ENCODE measurements at regions not wholly inside any gene's neighbourhood (a gene's known extent, or its start where the extent isn't known, plus 50 kb on each side); places are given as distances from the start of the nearest gene placed in this dataset.

DNA sequence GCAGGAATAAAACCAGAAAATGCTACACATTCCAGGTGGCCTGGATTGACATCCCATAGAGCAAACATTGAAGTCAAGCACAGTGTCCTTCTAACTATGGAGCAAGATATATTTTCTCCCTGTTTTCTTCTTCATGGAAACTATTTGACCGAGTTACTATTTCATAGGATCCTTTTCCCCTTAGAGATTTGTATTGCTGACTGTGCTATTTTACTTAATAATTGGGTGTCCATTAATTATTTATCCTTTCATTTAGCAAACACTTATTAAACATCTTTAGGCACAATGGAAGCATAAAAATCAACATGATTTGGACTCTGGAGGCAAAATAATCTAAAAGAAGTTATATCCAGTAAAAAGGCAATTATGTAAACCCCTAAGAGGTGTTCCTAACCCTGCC, 782.8 kb upstream of the ACVR2A start:
- no peak for DNase-seq (ENCODE audit: low spot score)

GRCh38 chr2:147061269-147061668, 783.6 kb upstream of the ACVR2A start:
- DNase-seq (ENCODE audit: low spot score): no peak

GRCh38 chr2:147057892-147058490, 786.8 kb upstream of the ACVR2A start:
- no peak for DNase-seq (ENCODE audit: low spot score)

DNA sequence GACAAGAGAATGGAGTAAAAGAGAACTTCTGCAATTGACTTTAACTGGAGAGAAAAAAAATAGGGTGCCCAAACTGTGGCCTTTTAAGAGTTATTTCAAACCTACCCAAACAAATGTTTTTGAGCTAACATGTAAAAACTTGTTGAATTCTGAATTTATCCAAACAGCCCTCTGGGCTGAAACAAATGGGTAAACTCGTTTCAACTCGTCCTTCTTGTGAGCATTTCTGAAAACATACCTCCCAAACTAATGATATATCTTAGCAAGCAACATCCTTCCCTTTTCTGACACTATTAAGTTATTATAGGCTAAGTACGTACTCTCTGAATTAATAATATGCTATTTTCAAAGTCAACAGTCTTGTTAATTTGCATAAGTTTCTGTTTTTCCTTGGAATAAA, 793.0 kb upstream of the ACVR2A start:
- no peak for DNase-seq (ENCODE audit: low spot score)

GRCh38 chr2:147051248-147051647, 793.6 kb upstream of the ACVR2A start:
- DNase-seq (ENCODE audit: low spot score): no peak

GRCh38 chr2:147049957-147050356, 794.9 kb upstream of the ACVR2A start:
- no peak for DNase-seq (ENCODE audit: low spot score)

DNA sequence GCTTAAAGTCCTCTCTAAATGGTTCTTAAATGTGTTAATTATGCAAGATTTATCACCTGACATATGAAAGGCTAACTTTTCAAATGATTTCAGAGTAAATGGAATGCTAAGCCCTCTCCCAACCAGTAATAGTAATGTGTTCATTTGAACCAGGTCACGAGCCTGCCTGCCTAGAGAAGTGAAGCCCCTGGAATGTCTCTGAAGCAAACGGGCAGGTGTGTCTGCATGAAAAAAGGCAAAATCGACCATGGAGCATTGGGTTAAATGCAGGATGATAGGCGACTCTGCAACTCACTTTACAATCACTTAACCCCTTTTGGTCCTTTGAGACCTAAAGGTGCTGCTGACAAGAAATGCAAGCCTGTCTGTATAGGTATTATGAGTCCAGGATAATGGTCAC, 798.4 kb upstream of the ACVR2A start:
- DNase-seq (ENCODE audit: low spot score): no peak

DNA sequence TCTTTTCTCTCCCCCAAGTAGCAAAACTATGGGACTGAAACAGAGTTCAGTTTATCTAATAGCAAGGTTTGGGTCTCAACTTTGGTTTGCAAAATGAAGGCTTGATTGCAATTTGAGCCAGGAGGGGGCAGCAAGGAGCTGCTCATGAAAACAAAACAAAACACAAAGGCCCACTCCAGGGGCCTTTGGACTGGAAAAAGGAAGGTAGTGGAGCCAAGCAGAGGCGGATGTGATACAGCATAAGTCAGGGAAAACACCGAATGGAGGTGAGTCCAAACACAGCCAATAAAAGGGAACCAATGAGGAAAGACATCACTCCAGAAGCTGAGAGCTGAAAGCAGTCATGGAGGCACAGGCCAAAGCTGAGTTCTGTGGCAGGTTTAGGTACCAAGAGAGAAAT, 799.7 kb upstream of the ACVR2A start:
- DNase-seq (ENCODE audit: low spot score): peak; percentile 30

- DNase-seq (ENCODE audit: low spot score): no peak
These were observed 803.7 kb upstream of the ACVR2A start for GRCh38 chr2:147041121-147041494.

DNA sequence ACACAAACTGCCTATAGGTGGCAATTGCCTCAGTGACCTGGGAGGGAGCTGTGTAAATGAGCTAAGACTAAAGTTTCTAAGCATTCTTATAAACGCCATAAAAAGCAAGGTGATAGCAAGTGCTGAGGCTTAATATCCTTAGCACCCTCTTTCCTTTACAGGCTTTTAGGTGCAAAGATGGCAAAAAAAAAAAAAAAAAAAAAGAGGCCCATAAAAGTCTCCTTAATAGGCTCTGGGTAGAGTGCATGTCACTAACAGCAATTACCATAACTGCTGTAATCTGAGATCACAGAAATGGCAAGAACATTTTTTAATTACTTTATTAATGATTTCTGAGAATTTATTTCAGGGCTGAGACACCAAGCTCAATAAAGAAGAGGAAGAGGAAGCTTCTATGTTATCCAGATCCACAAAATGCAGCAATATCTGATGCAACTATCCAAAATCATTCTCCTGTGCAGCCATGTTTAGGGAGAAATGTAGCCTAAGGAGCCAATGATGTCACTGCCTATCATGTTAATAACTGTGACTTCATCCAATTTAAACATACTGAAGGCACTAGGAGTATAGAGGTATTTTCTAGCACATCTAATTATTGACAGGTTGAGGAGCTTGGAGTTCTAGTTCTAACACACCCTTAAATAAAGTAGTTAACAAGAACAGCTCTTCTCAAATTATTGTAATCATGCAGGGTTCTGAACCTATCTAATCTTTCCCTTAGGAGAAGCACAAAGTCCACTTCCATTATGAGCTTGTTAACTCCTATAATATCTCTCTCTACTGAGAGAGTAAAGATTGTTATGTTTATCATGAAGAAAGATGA, 804.3 kb upstream of the ACVR2A start:
- DNase-seq (ENCODE audit: low spot score): no peak

DNA sequence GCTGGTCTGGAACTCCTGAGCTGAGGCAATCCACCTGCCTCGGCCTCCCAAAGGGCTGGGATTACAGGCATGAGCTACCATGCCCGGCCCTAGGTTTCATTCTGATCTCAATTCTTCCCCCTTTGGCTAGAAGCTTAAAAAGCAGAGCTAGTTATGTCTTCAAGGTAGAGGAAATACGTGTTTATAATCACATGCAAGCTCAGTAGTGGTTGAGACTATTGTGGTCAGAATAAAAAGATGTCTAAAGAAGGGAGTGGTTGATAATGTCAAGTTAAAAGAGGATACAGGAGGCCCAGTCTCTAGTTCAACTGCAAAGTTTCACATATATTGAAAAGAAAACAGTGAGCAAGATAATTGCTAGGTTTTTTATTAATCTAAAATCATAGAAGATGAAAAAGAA, 807.8 kb upstream of the ACVR2A start:
- DNase-seq (ENCODE audit: low spot score): no peak

DNA sequence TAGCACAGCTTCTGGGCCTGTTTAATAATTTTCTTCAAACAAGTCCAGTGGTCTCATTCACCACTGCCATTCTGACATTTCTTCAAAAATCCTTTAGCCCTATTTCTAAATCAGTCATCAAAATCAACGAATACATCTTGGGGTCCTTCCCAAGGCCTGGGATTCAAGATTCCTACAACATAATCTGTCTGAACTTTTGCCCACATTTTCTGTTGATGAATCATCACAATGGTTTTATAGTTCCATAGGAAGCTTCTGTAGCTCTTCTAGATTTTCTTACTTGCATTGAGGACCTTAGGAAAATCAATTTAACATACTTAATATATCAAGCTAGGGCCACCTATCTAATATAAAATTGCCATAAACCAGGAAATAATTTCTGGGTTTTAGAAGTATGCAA, 811.8 kb upstream of the ACVR2A start:
- DNase-seq (ENCODE audit: low spot score): no peak

GRCh38 chr2:147031897-147032296, 812.9 kb upstream of the ACVR2A start:
- DNase-seq (ENCODE audit: low spot score): no peak

DNA sequence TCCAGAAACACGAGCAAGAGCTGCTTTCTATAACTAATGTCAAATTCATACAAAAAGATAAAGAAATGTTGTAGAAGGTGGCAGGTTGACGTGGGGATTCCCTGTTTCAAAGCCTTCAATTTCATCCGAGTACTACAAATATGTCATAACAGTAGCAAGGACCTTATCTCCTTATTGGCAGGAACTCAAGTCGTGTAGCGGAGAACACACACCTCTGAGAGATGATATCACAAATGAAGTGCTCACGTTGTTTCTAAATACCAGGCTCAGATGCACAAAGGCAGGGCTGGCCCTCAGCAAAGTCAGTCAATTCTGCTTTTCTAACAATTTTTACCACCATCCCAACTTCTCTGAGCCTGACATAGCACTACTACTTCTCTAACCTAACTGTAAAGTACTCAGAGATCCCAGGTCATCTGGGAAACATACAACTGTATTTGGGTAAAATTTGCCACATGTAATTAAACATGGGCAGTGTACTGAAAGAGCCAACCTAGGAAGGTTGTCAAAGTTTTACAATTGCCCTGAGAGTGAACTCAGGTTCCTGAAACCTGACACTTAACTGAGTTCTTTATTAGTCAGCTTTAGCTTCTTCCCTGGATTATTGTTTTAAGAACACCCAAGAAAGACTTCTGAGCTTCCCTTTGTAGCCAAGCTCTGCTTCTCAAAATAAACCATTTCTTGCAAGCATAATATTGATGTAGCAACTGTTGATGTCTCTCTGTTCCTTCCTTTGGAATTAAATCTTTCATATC, 813.7 kb upstream of the ACVR2A start:
- no peak for DNase-seq (ENCODE audit: low spot score)

DNA sequence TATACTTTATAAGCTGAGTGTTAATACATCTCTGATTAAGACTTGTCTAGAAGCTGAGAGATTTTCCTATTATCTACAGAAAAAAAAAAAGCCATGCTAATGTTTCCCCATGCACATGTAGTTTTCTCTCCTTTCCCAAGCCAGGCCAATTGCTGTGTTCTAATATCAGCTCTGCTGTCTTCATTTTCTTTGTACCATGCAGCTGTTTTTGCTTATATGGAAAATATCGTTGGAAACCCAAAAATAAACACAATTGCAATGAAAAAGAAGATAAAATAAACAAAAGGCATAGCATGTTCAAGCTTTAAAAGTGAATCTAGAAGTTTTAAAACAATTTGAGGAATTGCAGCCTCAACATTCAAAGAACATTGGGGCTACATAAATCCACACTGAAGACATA, 817.4 kb upstream of the ACVR2A start:
- no peak for DNase-seq (ENCODE audit: low spot score)

DNA sequence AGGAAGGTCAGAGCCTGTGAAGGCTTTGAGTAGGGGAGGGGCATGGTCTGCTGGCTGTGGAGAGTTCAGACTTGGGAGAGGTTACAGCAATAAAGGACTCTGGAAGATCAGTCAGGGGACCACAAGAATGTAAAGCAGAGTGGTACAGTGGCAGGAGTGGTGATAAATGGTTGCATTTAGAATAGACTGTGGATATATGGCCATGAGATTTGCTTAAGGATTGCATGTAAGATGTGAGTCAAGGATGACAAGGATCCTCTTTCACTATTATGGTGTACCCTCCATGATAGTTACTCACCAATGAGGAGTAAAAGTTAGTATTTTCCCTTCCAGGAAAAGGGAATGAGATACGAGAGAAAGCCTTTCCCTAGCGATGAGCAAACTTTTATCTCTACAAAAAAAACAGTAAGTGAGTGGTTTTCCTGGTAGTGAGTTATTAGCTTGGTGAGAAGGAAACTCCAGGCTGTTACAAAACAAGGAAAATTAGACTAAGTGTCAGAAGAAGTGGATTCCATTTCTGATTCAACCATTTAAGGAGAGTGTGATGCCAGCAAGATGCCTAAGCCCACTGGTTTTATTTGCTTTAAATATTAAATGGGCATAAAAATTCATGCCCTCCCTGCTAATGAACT, 818.0 kb upstream of the ACVR2A start:
- no peak for DNase-seq (ENCODE audit: low spot score)

DNA sequence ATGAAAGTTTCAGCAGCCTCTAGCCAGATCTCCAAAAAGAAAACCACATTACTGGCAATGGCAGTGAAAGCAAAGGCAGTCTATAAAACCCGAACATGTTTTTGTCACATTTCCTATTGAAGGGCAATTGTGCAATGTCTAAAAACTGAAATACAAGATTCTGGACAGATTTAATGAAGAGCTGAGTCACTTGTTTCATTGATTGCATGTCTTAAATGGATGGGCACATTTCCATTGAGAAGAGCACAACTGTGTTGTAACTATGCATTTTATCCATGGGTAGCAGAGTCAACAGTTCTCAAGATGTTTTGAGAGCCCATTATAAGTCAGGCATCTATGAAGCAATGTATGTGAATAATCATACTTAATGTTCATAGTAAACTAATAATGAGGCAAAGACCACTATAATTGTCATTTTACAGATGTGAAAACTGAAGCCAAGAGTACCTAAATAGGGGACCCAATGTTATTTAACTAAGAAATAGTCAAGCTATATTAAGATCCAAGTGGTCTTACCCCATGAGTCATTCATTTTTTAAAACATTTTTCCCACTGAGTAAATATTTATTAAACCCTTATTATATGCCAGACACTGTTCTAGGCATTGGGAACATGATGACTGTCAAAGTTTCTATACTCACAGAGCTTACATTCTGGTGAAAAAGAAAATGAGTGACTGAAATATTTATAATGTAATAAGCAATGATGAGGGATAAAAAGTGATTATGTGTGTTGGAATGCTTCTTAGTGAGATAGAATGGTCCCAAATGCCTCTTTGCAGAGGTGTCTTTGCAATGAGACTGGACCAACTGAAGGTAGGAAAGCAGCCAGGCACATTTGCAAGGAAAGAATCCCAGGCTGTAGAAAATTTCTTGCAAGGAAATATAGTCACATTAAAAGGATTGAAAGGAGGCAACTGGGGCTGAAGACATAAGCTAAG, 818.9 kb upstream of the ACVR2A start:
- no peak for DNase-seq (ENCODE audit: low spot score)

DNA sequence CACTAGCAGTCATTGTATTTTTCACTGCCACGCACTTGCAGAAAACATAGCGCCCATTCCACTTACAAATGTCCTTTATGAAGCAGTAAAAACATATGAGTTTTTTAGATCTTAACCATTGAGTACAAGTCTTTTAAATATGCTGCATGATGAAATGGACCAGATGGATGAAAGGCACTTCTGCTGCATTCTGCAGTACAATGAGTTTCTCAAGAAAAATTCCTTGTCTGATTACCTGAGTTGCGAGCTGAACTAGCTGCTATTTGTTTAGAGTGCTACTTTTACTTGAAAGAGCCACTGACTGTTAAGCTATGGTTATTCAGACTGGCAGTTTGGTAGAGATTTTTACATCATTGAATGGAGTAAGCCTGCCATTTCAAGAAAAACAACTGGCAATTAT, 825.5 kb upstream of the ACVR2A start:
- no peak for DNase-seq (ENCODE audit: low spot score)

- no peak for DNase-seq (ENCODE audit: low spot score)
These were observed 826.7 kb upstream of the ACVR2A start for GRCh38 chr2:147017951-147018645.

- DNase-seq (ENCODE audit: low spot score): no peak
These were observed 828.6 kb upstream of the ACVR2A start for GRCh38 chr2:147016181-147016580.

DNA sequence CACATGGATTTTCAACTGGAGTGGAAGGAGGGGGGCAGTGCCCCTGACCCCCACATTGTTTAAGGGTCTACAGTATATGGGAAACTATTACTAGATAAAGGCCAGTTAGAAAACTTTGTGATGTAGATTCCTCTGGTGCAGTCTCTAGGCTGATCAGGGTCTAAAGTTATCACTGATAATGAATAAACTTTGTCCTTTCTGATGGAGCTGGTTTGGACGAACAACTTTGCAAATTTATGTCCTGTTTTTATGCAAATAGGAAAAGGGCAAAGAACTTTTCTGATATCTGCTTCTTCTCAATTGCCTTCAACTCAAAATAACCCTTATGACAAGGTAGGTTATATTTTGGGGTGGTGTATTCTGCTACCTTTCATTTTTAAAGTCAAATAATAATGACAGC, 829.2 kb upstream of the ACVR2A start:
- DNase-seq (ENCODE audit: low spot score): no peak
